ENCODE measurements at regions not wholly inside any gene's neighbourhood (a gene's known extent, or its start where the extent isn't known, plus 50 kb on each side); places are given as distances from the start of the nearest gene placed in this dataset.
"Not testable (repeated sequence)": the region's sequence is repeated elsewhere in the genome, so short reads cannot be mapped to it uniquely, and the experiment has no call there.

DNA sequence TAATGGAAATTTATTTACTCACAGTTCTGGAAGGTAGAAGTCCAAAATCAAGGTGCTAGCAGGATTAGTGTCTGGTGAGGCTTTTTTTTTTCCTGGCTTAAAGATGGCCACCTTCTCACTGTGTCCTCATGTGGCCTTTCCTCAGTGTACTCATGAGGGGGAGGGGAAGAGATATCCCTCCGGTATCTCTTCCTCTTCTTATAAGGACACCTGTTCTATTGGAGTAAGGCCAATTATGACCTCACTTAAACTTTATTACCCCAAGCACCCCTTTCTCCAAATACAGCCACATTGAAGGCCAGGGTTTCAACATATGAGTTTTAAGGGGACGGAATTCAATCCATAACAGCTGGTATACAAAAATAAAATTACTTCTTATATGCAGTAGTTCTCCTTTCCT lies 203.7 kb upstream of the C1orf87 start:
- no peak overlapping the region for H3K27ac Mint-ChIP-seq
- no peaks in the 10 kb centered on the region for H3K27me3 Mint-ChIP-seq (ENCODE audit: low read depth)
- DNase-seq (ENCODE audit: low spot score) = no peak
- no peaks in the 10 kb centered on the region for H3K9me3 Mint-ChIP-seq
- no peaks in the 10 kb centered on the region for H3K4me1 Mint-ChIP-seq (ENCODE audit: low read depth)
- no peaks in the 10 kb centered on the region for H3K36me3 Mint-ChIP-seq (ENCODE audit: low read depth)
- H3K4me3 Mint-ChIP-seq = no peak overlapping the region

DNA sequence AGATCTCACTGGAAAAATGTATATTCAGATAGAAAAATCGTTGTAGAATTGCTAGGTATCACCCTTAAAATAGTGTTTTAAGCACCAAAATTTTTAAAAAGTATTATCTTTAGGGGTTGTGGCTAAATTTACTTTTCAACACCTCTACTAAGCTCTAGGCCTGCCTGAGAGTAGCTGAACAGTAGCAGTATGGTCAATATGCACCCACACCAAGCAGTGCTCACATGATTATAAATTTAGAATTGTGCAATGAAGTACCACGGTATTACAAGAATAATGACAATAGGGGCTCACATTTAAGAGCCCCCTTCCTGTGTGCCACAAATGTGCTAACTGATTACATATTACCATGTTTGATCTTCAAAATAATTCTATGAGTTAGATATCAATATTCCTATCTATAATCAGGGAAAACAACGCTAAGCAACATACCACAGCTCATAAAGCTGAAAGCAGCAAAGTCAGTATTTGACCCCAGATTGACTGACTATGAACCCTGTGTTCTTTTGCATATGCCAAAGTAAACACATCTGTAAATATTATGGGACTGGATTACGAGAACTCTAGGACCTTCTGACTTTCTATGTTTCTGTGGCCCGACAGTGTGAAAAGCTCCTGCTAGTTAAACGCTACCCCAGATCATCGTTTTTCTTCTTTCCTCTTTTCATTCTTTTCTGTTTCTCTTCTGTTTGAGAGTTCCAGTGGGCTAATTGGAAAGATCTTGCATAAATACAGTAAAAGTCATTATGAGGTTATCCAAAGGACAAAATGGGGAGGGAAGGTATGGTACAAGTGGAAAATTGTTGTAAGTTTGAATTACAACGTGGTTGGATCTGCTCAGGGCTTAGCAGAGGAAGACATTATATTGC lies 201.1 kb upstream of the C1orf87 start:
- Mint-ChIP-seq H3K27ac (no peak overlapping the region), H3K4me3 (no peak overlapping the region)
- DNase-seq (ENCODE audit: low spot score) = no peak

DNA sequence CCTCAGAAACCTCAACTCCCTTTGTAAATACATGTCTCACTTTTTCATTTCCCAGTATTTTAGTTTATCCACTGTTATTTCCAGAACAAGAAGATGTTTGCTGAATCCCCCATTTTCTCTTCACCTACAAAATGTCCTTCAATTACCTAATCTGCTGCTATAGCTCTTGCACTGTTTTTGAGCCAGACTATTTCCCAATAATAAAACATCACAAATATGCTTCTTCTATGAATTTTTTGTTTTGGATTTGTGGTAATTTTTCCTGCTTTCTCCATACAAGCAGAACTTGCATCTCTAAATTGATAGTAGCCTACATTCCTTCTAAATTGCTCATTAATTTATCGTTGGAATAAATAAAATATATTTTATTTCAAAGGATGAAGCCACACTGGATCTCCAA lies 199.6 kb upstream of the C1orf87 start:
- no peaks in the 10 kb centered on the region for H3K4me1 Mint-ChIP-seq (ENCODE audit: low read depth)
- DNase-seq (ENCODE audit: low spot score) = no peak
- no peak overlapping the region for H3K4me3 Mint-ChIP-seq
- no peaks in the 10 kb centered on the region for H3K36me3 Mint-ChIP-seq (ENCODE audit: low read depth)
- no peak overlapping the region for H3K27ac Mint-ChIP-seq
- H3K9me3 Mint-ChIP-seq = no peaks in the 10 kb centered on the region
- no peaks in the 10 kb centered on the region for H3K27me3 Mint-ChIP-seq (ENCODE audit: low read depth)

More for the DNA sequence above, 201.1 kb upstream of the C1orf87 start:
- no peaks in the 10 kb centered on the region for H3K4me1 Mint-ChIP-seq (ENCODE audit: low read depth)
- H3K36me3 Mint-ChIP-seq (ENCODE audit: low read depth) = no peaks in the 10 kb centered on the region
- H3K27me3 Mint-ChIP-seq (ENCODE audit: low read depth) = no peaks in the 10 kb centered on the region
- H3K9me3 Mint-ChIP-seq = no peaks in the 10 kb centered on the region

GRCh38 chr1:60271041-60271440 lies 197.5 kb upstream of the C1orf87 start:
- Mint-ChIP-seq H3K27ac (no peak overlapping the region), H3K9me3 (no peaks in the 10 kb centered on the region), H3K27me3 (ENCODE audit: low read depth) (no peaks in the 10 kb centered on the region), H3K36me3 (ENCODE audit: low read depth) (no peaks in the 10 kb centered on the region), H3K4me3 (no peak overlapping the region), H3K4me1 (ENCODE audit: low read depth) (no peaks in the 10 kb centered on the region)
- DNase-seq (ENCODE audit: low spot score) = no peak

GRCh38 chr1:60268451-60268850 lies 194.9 kb upstream of the C1orf87 start:
- no peak for DNase-seq (ENCODE audit: low spot score)
- Mint-ChIP-seq H3K9me3 (no peaks in the 10 kb centered on the region), H3K27ac (no peak overlapping the region), H3K4me3 (no peak overlapping the region), H3K36me3 (ENCODE audit: low read depth) (no peaks in the 10 kb centered on the region), H3K27me3 (ENCODE audit: low read depth) (no peaks in the 10 kb centered on the region), H3K4me1 (ENCODE audit: low read depth) (no peaks in the 10 kb centered on the region)

- H3K27me3 Mint-ChIP-seq (ENCODE audit: low read depth) = no peaks in the 10 kb centered on the region
- H3K9me3 Mint-ChIP-seq = no peaks in the 10 kb centered on the region
- no peaks in the 10 kb centered on the region for H3K4me1 Mint-ChIP-seq (ENCODE audit: low read depth)
- H3K36me3 Mint-ChIP-seq (ENCODE audit: low read depth) = no peaks in the 10 kb centered on the region
- DNase-seq (ENCODE audit: low spot score) = no peak
- no peak overlapping the region for H3K27ac Mint-ChIP-seq
- H3K4me3 Mint-ChIP-seq = no peak overlapping the region
These were observed 192.3 kb upstream of the C1orf87 start for GRCh38 chr1:60265560-60266535.

GRCh38 chr1:60262701-60263100 lies 189.1 kb upstream of the C1orf87 start:
- Mint-ChIP-seq H3K27ac (no peak overlapping the region), H3K36me3 (ENCODE audit: low read depth) (no peaks in the 10 kb centered on the region), H3K4me3 (no peak overlapping the region), H3K4me1 (ENCODE audit: low read depth) (no peaks in the 10 kb centered on the region), H3K9me3 (no peaks in the 10 kb centered on the region), H3K27me3 (ENCODE audit: low read depth) (no peaks in the 10 kb centered on the region)
- no peak for DNase-seq (ENCODE audit: low spot score)

DNA sequence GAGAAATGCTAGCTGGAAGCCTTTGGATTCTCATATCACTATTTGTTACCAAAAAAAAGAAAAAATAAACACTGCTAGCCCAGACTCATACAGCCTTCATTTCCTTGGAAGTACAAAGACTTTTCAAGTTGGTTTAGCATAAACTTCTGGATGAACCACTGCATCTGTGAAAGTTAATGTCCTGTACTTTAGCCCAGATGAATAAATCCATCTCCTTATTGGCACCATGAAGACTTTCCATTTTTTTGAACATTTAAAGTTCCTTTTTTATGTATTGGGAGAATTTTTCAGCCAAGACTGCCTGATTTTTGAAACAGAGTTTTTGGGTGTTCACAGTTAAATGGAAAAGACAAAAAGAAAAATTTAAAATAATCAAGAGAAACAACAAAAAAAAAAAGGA lies 184.0 kb upstream of the C1orf87 start:
- no peaks in the 10 kb centered on the region for H3K9me3 Mint-ChIP-seq
- no peaks in the 10 kb centered on the region for H3K27me3 Mint-ChIP-seq (ENCODE audit: low read depth)

DNA sequence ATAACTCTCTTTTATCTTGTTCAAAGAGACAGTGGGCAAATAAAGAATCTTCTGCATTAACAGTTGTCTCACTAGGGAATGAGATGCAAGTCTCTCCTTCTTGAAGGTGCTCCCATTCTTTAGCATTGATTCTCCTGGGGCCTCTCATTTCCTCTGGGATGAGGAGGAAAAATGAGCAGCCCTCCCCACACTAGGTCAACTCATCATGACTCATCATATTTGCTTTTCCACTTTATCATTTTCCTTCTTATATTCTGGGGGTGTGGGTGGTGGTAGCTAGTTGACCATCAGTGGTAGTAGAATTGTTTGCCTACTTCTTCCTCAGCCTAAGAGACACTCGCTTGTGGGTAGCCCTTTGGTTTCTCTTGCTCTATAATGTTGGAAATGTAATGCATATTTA lies 182.0 kb upstream of the C1orf87 start:
- Mint-ChIP-seq H3K4me3 (no peak overlapping the region), H3K4me1 (ENCODE audit: low read depth) (no peaks in the 10 kb centered on the region), H3K9me3 (no peaks in the 10 kb centered on the region), H3K27me3 (ENCODE audit: low read depth) (no peaks in the 10 kb centered on the region), H3K36me3 (ENCODE audit: low read depth) (no peaks in the 10 kb centered on the region), H3K27ac (no peak overlapping the region)
- no peak for DNase-seq (ENCODE audit: low spot score)

More for the DNA sequence above, 184.0 kb upstream of the C1orf87 start:
- no peak overlapping the region for H3K27ac Mint-ChIP-seq
- H3K4me3 Mint-ChIP-seq = no peak overlapping the region
- H3K4me1 Mint-ChIP-seq (ENCODE audit: low read depth) = no peaks in the 10 kb centered on the region
- no peak for DNase-seq (ENCODE audit: low spot score)
- no peaks in the 10 kb centered on the region for H3K36me3 Mint-ChIP-seq (ENCODE audit: low read depth)

- Mint-ChIP-seq H3K36me3 (ENCODE audit: low read depth) (no peaks in the 10 kb centered on the region), H3K27ac (no peak overlapping the region), H3K4me3 (no peak overlapping the region), H3K4me1 (ENCODE audit: low read depth) (no peaks in the 10 kb centered on the region), H3K9me3 (no peaks in the 10 kb centered on the region), H3K27me3 (ENCODE audit: low read depth) (no peaks in the 10 kb centered on the region)
- no peak for DNase-seq (ENCODE audit: low spot score)
These were observed 177.9 kb upstream of the C1orf87 start for GRCh38 chr1:60251426-60251825.

- H3K4me1 Mint-ChIP-seq (ENCODE audit: low read depth); H3K27ac Mint-ChIP-seq; H3K4me3 Mint-ChIP-seq; DNase-seq (ENCODE audit: low spot score); H3K36me3 Mint-ChIP-seq (ENCODE audit: low read depth); H3K9me3 Mint-ChIP-seq; H3K27me3 Mint-ChIP-seq (ENCODE audit: low read depth): not testable (repeated sequence)
These were observed 173.9 kb upstream of the C1orf87 start for GRCh38 chr1:60247467-60247866.

- no peak for DNase-seq (ENCODE audit: low spot score)
- Mint-ChIP-seq H3K4me3 (no peak overlapping the region), H3K36me3 (ENCODE audit: low read depth) (no peaks in the 10 kb centered on the region), H3K9me3 (no peaks in the 10 kb centered on the region), H3K4me1 (ENCODE audit: low read depth) (no peaks in the 10 kb centered on the region), H3K27ac (no peak overlapping the region), H3K27me3 (ENCODE audit: low read depth) (no peaks in the 10 kb centered on the region)
These were observed 171.8 kb upstream of the C1orf87 start for GRCh38 chr1:60245324-60245723.

DNA sequence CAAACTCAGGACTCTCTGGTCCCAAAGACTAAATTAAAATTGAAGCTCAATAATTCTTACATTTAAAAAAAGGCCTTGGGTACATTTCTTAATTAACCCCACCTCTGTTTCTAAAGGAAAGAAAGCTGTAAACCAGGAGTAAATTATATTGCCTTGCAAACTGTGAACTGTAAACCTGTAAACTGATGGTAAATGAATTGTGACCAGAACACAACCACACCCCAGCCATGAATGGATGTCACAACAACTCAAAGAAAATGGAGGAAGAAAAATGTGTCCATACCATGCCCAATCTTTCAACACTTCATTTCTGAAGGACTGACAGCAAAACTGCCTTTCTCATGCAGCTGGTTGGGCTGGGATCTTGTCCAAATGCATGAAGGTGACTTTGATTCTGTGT lies 171.3 kb upstream of the C1orf87 start:
- no peaks in the 10 kb centered on the region for H3K4me1 Mint-ChIP-seq (ENCODE audit: low read depth)
- H3K36me3 Mint-ChIP-seq (ENCODE audit: low read depth) = no peaks in the 10 kb centered on the region
- no peak overlapping the region for H3K27ac Mint-ChIP-seq
- no peaks in the 10 kb centered on the region for H3K27me3 Mint-ChIP-seq (ENCODE audit: low read depth)
- no peak for DNase-seq (ENCODE audit: low spot score)
- no peak overlapping the region for H3K4me3 Mint-ChIP-seq
- no peaks in the 10 kb centered on the region for H3K9me3 Mint-ChIP-seq

DNA sequence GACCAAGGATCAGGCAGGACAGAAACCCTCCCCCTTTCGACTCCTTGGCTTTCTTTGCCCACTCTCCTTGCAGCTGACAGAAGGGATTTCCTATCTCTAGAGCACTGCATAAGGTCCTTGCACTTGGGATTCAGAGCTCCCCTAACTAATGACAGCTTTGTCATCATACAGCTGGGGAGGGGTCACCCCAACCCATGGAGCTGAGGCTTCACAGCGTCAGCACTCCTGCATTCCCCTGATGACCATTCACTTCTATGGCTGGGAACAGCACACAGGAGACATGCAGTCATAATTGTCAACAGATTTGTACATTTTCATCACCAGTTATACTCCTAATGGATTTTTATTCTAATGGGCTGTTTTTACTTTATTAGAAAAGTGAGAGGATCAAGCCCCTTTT lies 161.7 kb upstream of the C1orf87 start:
- H3K9me3 Mint-ChIP-seq = no peaks in the 10 kb centered on the region
- no peak overlapping the region for H3K4me3 Mint-ChIP-seq
- no peaks in the 10 kb centered on the region for H3K36me3 Mint-ChIP-seq (ENCODE audit: low read depth)
- no peaks in the 10 kb centered on the region for H3K27me3 Mint-ChIP-seq (ENCODE audit: low read depth)
- H3K4me1 Mint-ChIP-seq (ENCODE audit: low read depth) = no peaks in the 10 kb centered on the region
- H3K27ac Mint-ChIP-seq = no peak overlapping the region
- no peak for DNase-seq (ENCODE audit: low spot score)

Measured in T-helper 2 cell treated with Interferon-gamma antibody and Interleukin-4, amounts not matched to agents 5 μg/mL and 100 μg/mL, for 36 hours (primary cell).